ENCODE measurements at regions not wholly inside any gene's neighbourhood (a gene's known extent, or its start where the extent isn't known, plus 50 kb on each side); places are given as distances from the start of the nearest gene placed in this dataset.

DNA sequence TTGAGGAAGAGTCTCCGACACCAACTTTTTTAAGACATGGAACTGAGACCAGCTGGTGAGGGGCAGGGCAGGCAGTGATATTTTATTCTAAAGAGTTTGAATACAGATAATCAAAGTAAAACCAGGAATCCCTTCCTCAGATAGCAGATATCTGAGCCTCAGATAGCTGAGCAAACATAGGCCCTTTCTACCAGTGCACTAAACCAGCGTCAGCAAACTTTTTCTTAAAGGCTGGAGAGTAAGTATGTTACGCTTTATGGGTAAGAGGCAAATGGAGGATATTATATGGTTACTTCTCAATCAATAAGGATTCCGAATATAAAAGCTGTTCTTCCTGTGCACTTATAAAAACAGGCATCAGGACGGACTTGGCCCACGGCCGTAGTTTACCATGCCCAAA lies 73.9 kb downstream of the WNT5A start:
- no peak for DNase-seq

- no peak for DNase-seq
Observed at GRCh38 chr3:55412545-55412944, 74.6 kb downstream of the WNT5A start.

DNA sequence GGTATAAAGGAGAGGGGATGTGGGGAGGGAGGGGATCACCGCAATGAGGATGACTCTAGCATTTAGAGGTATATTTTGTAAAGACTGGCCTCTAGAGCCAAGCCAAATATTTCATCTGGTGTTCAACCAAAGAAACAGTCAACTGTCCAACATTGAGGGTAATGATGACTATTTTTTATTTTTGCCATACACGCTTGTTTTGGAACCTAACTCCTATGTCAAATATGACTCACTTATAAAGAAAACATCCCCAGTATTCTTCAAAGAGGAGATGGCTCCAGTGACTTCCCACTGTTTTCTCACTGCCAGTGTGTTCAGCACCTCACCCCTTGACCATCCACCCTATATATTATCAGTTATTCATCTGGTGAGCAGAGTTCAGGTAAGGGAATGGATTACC lies 77.3 kb downstream of the WNT5A start:
- no peak for DNase-seq

DNA sequence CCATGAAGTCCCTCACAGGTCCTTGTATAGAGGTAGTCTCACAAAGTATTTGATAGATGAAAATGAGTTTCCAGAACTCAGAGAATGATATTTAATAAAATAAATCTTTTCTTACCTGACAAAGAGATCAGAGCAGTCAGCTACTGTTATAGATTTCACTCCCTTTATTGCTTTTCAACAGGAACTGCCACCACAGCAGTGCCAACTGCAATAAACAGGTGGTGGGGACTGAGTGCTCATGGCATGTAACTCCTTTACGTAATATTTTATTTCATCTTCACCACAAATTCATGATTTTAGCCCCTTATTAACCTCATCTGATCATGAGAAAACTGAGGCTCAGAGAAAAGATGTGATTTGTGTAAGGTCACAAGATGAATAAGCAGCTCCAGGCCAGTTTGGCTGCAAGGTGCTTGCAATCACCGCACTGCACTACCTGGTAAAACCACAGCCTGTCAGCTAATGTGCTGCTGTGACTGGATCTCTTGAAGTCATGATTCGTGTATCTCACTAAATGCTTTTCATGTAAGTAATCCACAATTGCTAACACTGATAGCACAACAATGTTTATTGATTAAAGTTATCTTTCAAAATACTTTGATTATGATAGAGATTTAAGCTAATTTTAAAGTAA lies 78.8 kb downstream of the WNT5A start:
- DNase-seq = no peak

GRCh38 chr3:55407426-55407820 lies 79.7 kb downstream of the WNT5A start:
- DNase-seq = no peak

DNA sequence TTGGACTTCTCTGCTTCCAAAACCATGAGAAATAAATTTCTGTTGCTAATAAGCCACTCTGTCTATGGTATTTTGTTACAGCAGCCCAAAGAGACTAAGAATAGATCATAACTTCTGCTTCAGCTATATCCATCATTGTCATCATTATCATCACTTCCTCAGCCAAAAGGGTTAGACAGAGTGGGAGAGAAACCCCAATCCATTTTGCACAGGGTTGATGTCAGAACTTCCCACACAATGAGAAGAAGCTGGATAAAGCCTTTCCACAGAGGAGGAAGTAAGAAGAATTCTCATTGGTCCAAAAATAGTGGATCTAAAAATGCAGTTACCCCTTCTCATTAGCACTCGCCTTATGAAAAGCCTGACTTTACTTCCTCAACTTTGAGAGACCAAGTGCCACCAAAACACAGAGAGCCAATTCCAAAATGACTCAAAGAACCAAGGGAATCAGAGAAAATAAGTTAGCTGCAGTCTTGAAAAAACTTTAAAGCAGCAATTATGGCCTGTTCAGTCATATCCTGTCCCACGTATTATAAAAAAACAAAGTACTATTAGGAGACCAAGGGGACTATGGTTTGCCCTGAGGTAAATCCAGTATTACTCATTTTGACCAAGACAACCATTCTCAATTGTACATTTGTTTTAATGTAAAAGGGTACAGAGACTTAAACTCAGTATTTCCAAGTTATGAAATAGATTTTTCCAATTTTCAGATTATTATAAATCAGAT lies 80.2 kb downstream of the WNT5A start:
- no peak for DNase-seq

DNA sequence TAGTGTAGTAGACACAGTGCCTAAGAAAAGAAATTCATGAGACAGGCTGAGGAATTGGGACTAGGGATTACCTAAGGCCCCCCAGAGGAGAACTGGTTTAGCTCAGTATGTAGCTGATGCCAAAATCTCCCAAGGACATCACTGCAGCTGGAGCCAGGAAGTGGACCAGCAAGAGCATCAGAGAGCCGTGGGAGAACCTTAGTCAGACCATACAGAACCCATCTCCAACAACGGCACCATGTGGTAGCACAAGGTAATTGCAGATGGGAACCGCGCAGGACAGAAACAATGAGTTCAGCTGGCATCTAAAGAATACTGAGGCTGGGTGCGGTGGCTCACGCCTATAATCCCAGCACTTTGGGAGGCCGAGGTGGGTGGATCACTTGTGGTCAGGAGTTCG lies 81.7 kb downstream of the WNT5A start:
- DNase-seq = no peak

- no peak for DNase-seq
Observed at GRCh38 chr3:55402886-55403609, 84.1 kb downstream of the WNT5A start.

DNA sequence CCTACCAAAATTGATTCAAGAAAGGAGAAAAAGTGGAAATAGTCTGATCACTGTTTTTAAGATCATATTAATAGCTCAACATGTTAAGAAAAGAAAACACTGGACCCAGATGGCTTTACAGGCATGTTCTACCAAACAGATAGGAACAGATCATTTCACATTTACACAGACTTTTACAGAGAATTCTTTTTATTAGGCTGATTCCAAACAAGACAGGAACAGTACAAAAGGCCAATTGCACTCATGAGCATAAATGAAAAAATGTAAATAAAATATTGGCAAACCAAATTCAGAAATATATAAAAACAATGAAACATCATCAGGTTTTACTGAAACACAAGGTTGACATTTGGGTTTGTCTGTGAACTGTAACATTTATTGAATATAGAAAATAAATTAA lies 106.5 kb downstream of the WNT5A start:
- no peak for DNase-seq

- no peak for DNase-seq
Observed at GRCh38 chr3:55376753-55377347, 110.3 kb downstream of the WNT5A start.

GRCh38 chr3:55373423-55373822 lies 113.7 kb downstream of the WNT5A start:
- no peak for DNase-seq

DNA sequence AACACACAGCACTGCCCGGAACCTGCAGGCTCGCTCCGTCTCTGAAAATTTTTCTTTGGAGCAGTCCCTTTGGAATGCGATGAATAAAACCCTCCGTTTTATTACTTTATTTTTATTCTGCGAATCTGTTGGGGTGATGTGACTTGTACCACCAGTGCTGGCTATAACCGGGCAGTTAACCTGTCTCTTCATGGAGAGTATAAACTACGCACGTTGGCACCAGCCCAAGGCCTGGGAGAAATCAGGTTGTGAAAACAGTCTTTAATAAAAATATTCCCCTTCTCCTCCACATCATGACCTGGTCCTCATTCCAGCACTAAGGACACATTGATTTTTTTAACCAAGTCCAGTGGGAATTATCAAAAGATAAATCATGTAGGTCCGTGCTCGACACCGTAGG lies 116.8 kb downstream of the WNT5A start:
- no peak for DNase-seq

DNA sequence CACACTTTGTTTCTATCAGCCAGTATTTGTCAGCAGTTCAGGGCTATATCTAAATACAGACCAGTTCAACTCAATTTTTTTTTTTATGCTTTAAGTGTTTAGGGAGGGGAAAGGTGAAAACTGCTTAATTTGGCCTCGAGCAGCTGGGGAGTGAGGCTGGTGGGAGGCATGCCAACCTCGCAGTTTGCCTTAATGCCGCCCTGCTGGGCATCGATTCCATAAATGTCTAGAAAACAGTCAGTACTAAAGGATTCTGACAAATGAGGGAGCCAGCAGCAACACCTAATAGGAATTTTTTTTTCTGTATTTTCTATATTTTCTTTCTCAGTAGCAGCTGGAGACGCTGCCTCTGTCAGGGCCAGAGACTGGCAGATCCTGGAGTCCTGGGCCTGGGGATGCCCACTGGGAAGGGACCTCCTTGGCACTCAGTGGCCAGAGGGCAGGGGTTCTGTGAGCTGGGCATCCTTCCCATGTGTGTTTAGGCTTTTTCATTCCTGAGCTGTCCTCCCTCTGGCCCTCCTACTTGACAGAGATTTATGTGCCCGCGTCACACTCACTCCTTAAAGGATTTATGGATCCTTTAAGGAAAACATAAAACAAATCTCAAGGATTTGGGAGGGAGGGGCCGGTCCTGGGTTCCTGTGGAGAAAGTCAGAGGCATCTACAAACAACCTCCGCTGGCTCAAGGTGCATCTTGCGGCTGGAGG lies 117.8 kb downstream of the WNT5A start:
- no peak for DNase-seq

DNA sequence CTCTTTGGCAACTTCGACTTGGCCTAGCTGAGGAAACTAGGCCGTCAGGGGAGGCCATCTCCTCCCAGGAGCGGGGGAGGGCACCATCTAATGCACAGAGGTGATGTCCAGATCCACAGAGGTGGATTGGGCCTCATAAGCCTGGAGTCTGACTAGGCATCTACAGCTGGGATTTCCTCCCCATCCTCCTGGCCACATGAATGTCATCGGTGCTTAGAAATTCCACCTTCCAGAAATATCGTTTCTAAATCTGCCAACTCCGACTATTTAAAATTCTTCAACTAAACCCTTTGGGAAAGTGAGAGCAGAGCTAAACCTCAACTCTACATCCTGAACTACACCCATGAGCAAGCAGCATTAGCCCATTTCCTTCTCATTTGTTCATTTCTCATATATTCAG lies 118.7 kb downstream of the WNT5A start:
- DNase-seq = no peak

- no peak for DNase-seq
Observed at GRCh38 chr3:55367384-55367783, 119.7 kb downstream of the WNT5A start.

- no peak for DNase-seq
Observed at GRCh38 chr3:55364421-55364820, 122.7 kb downstream of the WNT5A start.

- no peak for DNase-seq
Observed at GRCh38 chr3:55362210-55362960, 124.7 kb downstream of the WNT5A start.

- no peak for DNase-seq
Observed at GRCh38 chr3:55357796-55358195, 129.3 kb downstream of the WNT5A start.

- no peak for DNase-seq
Observed at GRCh38 chr3:55352668-55353067, 134.4 kb downstream of the WNT5A start.

DNA sequence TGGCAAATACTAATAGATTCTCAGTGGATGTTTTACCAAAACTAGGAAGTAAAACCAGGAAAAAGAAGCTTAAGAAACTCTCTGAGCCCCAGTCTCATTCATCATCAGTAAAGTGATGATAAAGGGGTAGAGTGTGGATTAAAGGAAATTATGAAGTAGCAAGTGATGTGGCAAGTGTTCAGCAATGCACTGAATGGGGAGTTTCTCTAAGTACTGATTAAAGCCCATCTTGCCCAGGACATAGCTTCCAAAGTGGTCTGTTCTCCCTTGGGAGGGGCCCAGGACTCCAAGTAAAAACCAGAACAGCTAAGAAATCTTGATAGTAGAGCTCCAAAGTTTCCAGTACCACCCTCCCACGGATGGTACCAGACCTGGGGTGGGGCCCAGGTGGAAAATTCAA lies 137.3 kb downstream of the WNT5A start:
- DNase-seq = no peak

DNA sequence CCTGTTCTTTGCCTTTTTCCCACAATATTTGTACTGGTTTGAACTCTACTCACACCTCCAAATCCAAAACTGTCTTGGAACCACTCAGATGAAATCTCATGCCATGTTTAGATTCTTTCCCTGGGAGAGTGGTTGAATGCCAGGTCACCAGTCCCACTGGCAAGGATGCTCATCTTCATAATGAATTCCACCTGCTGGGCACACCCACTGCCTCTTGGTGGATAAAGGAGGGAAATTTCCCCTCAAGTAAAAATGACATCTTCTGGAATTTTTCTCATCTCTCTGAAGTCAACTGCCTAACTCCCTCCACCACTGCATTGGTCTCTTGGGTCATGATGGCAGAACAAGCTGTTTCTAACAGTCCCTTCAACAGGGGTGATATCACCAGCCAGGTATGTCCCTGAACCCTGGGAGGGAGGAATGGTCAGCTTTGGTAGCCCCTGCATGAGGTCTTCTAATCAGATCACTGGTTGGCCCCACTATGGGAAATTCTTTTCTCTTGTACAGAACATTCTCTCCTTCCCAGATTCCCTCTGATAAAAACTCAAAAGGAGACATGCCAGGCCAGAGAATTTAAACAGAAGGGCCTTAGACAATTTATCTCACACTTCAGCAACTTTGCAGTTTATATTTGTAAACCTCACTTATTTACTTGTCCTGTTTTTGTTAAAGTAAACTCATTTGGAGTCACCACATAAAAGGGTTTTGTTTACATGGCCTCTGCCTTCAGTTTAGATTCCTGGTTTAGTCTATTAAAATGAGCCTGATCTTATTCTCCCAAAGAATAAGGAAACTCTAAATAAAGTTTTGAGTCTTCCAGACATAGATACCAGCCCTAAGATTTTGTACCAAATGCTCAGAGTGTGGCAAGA lies 143.4 kb downstream of the WNT5A start:
- no peak for DNase-seq
